OCI-LY1 (cell line): ENCODE measurements at regions not wholly inside any gene's neighbourhood (a gene's known extent, or its start where the extent isn't known, plus 50 kb on each side); places are given as distances from the start of the nearest gene placed in this dataset.

Source experiments
- H2AFZ ChIP-seq: fragments of 200-600 bp; sonication (generic), shearing (Covaris generic); 2 replicates; pipeline ENCODE4 v1.6.0; 2014; ENCODE audit warnings: antibody characterized with exemption, mild to moderate bottlenecking, low read length
- H3F3A ChIP-seq: fragments of 200-600 bp; sonication (generic), shearing (Covaris generic); 2 replicates; pipeline ENCODE4 v1.6.0; 2014; ENCODE audit warnings: mild to moderate bottlenecking, antibody characterized with exemption, low read length, moderate library complexity; ENCODE audit not compliant: insufficient read depth
- H3K27ac ChIP-seq: fragments of 200-600 bp; sonication (generic); 2 replicates; pipeline ENCODE4 v1.5.1; 2014; ENCODE audit warnings: low read length, mixed run types, mild to moderate bottlenecking, low read depth; ENCODE audit not compliant: poor library complexity, severe bottlenecking
- H3K27me3 ChIP-seq: fragments of 200-600 bp; sonication (generic); 2 replicates; pipeline ENCODE4 v1.6.0; 2014; ENCODE audit warnings: antibody characterized with exemption, mild to moderate bottlenecking, low read length, moderate library complexity; ENCODE audit not compliant: insufficient read depth
- H3K36me3 ChIP-seq: fragments of 200-600 bp; sonication (generic); 2 replicates; pipeline ENCODE4 v1.6.1; 2014; ENCODE audit warnings: mild to moderate bottlenecking, antibody characterized with exemption, low read length, moderate library complexity, mixed read lengths; ENCODE audit not compliant: insufficient read depth
- H3K4me1 ChIP-seq: fragments of 200-600 bp; sonication (generic); 2 replicates; pipeline ENCODE4 v1.5.1; 2014; ENCODE audit warnings: mild to moderate bottlenecking, low read length, moderate library complexity; ENCODE audit not compliant: insufficient read depth, severe bottlenecking
- H3K4me2 ChIP-seq: fragments of 200-600 bp; sonication (generic), shearing (Covaris generic); 2 replicates; pipeline ENCODE4 v1.6.1; 2014; ENCODE audit warnings: low read length
- H3K4me3 ChIP-seq: fragments of 200-600 bp; sonication (generic); 2 replicates; pipeline ENCODE4 v1.5.1; 2014; ENCODE audit warnings: low read length, low read depth, mild to moderate bottlenecking, mixed read lengths; ENCODE audit not compliant: poor library complexity, severe bottlenecking
- H3K79me2 ChIP-seq: fragments of 200-600 bp; shearing (Covaris generic); 2 replicates; pipeline ENCODE4 v1.6.1; 2016; ENCODE audit warnings: mixed run types, low read length, mixed read lengths; ENCODE audit not compliant: insufficient read depth
- H3K9ac ChIP-seq: fragments of 200-600 bp; sonication (generic), shearing (Covaris generic); 2 replicates; pipeline ENCODE4 v1.6.1; 2014; ENCODE audit warnings: mild to moderate bottlenecking, low read length, mixed read lengths
- H3K9me2 ChIP-seq: fragments of 200-600 bp; sonication (generic), shearing (Covaris generic); 2 replicates; pipeline ENCODE4 v1.6.1; 2014; ENCODE audit warnings: low read depth, mild to moderate bottlenecking, low read length, mixed read lengths
- H3K9me3 ChIP-seq: fragments of 200-600 bp; shearing (Covaris generic); 2 replicates; pipeline ENCODE4 v1.6.1; 2014; ENCODE audit warnings: low read length, mixed read lengths
- H4K20me1 ChIP-seq: fragments of 200-600 bp; sonication (generic), shearing (Covaris generic); 2 replicates; pipeline ENCODE4 v1.6.0; 2016; ENCODE audit warnings: mild to moderate bottlenecking, low read length; ENCODE audit not compliant: insufficient read depth
- CTCF ChIP-seq: fragments of 200-600 bp; sonication (generic), shearing (Covaris generic); IDR thresholded peaks from 2 replicates; pipeline ENCODE4 v1.5.1; 2017; ENCODE audit warnings: mild to moderate bottlenecking, antibody characterized with exemption, low read length, moderate library complexity, mixed read lengths
- EZH2 ChIP-seq: fragments of 200-600 bp; sonication (generic), shearing (Covaris generic); IDR thresholded peaks from 2 replicates; pipeline ENCODE4 v1.8.0; 2017; ENCODE audit warnings: borderline replicate concordance, mixed run types, mild to moderate bottlenecking, antibody characterized with exemption, low read length, moderate library complexity, mixed read lengths

- no peak for TF ChIP-seq CTCF
- TF ChIP-seq EZH2: no peak
- no peaks in the 10 kb centered on the region for H3K36me3 ChIP-seq
- no peaks in the 10 kb centered on the region for H3K9me2 ChIP-seq
Observed at GRCh38 chr6:97591955-97592354, 308.9 kb upstream of the MMS22L start.

GRCh38 chr6:97594844-97595243 lies 311.8 kb upstream of the MMS22L start:
- no peaks in the 10 kb centered on the region for H3K9me3 ChIP-seq
- H3K79me2 ChIP-seq: no peaks in the 10 kb centered on the region
- TF ChIP-seq EZH2 (no peak), CTCF (no peak)
- no peaks in the 10 kb centered on the region for H3F3A ChIP-seq
- H4K20me1 ChIP-seq: no peaks in the 10 kb centered on the region
- no peaks in the 10 kb centered on the region for H3K4me1 ChIP-seq
- no peaks in the 10 kb centered on the region for H3K27me3 ChIP-seq
- H3K4me3 ChIP-seq: no peak overlapping the region
- no peaks in the 10 kb centered on the region for H3K36me3 ChIP-seq
- H2AFZ ChIP-seq: no peak overlapping the region
- H3K27ac ChIP-seq: no peak overlapping the region
- no peak overlapping the region for H3K4me2 ChIP-seq
- no peaks in the 10 kb centered on the region for H3K9me2 ChIP-seq
- H3K9ac ChIP-seq: no peak overlapping the region

More at GRCh38 chr6:97591955-97592354, 308.9 kb upstream of the MMS22L start:
- Histone ChIP-seq H3K9ac (no peak overlapping the region), H2AFZ (no peak overlapping the region), H3K27ac (no peak overlapping the region), H3K4me1 (no peaks in the 10 kb centered on the region), H3K4me3 (no peak overlapping the region), H3K9me3 (no peaks in the 10 kb centered on the region), H4K20me1 (no peaks in the 10 kb centered on the region), H3F3A (no peaks in the 10 kb centered on the region), H3K27me3 (no peaks in the 10 kb centered on the region), H3K4me2 (no peak overlapping the region), H3K79me2 (no peaks in the 10 kb centered on the region)

GRCh38 chr6:97621111-97621510 lies 338.1 kb upstream of the MMS22L start:
- H4K20me1 ChIP-seq: no peaks in the 10 kb centered on the region
- H3K9ac ChIP-seq: no peak overlapping the region
- no peaks in the 10 kb centered on the region for H3K4me1 ChIP-seq
- no peak overlapping the region for H3K4me2 ChIP-seq
- no peak overlapping the region for H3K4me3 ChIP-seq
- no peak overlapping the region for H3K27ac ChIP-seq
- no peak overlapping the region for H2AFZ ChIP-seq
- H3K9me2 ChIP-seq: no peaks in the 10 kb centered on the region
- no peaks in the 10 kb centered on the region for H3F3A ChIP-seq
- H3K79me2 ChIP-seq: no peaks in the 10 kb centered on the region
- H3K27me3 ChIP-seq: no peaks in the 10 kb centered on the region
- TF ChIP-seq CTCF: no peak
- no peak for TF ChIP-seq EZH2
- H3K36me3 ChIP-seq: no peaks in the 10 kb centered on the region
- no peaks in the 10 kb centered on the region for H3K9me3 ChIP-seq
